OCI-LY7 (cell line): ENCODE measurements at regions not wholly inside any gene's neighbourhood (a gene's known extent, or its start where the extent isn't known, plus 50 kb on each side); places are given as distances from the start of the nearest gene placed in this dataset.
"Not testable (repeated sequence)": the region's sequence is repeated elsewhere in the genome, so short reads cannot be mapped to it uniquely, and the experiment has no call there.

Experiments
- BruUV-seq: library from RNA; stranded (reverse); fragments of 400-500 nt; replicated peaks from 2 replicates; lab custom pipeline; 2021; lab: Mats Ljungman, UMichigan
- CTCF ChIA-PET: fragments of 300-600 bp; sonication (Branson Sonifier 250); formaldehyde crosslinking; loops from one replicate; lab custom pipeline; 2022; ENCODE audit warnings: antibody characterized with exemption; ENCODE audit not compliant: unreplicated experiment; lab: Charles Lee
- POLR2A ChIA-PET: fragments of 300-600 bp; sonication (Branson Sonifier 250); formaldehyde crosslinking; loops from one replicate; lab custom pipeline; 2022; ENCODE audit warnings: antibody characterized with exemption; lab: Charles Lee
- DNase-seq: peaks from one replicate; pipeline ENCODE4 v3.0.0-alpha.2; 2015; ENCODE audit warnings: low spot score
- H2AFZ ChIP-seq: fragments of 200-600 bp; sonication (generic), shearing (Covaris generic); 2 replicates; pipeline ENCODE4 v1.6.1; 2014; ENCODE audit warnings: mild to moderate bottlenecking, antibody characterized with exemption, low read length, moderate library complexity
- H3K27ac ChIP-seq: fragments of 200-600 bp; sonication (generic); 2 replicates; pipeline ENCODE4 v1.5.1; 2014; ENCODE audit warnings: mixed run types, low read depth, mild to moderate bottlenecking, moderate library complexity, low read length, inconsistent platforms; ENCODE audit not compliant: poor library complexity, severe bottlenecking
- H3K36me3 ChIP-seq: fragments of 200-600 bp; sonication (generic); 2 replicates; pipeline ENCODE4 v1.6.1; 2014; ENCODE audit warnings: mild to moderate bottlenecking, antibody characterized with exemption, low read length, moderate library complexity, mixed read lengths; ENCODE audit not compliant: insufficient read depth
- H3K4me1 ChIP-seq: fragments of 200-600 bp; sonication (generic); 2 replicates; pipeline ENCODE4 v1.5.1; 2014; ENCODE audit warnings: mild to moderate bottlenecking, low read length; ENCODE audit not compliant: insufficient read depth, poor library complexity, severe bottlenecking
- H3K4me2 ChIP-seq: fragments of 200-600 bp; sonication (generic); 2 replicates; pipeline ENCODE4 v1.6.1; 2014; ENCODE audit warnings: mild to moderate bottlenecking, low read length
- H3K4me3 ChIP-seq: fragments of 200-600 bp; sonication (generic); 2 replicates; pipeline ENCODE4 v1.5.1; 2014; ENCODE audit warnings: mild to moderate bottlenecking, low read depth, low read length; ENCODE audit not compliant: poor library complexity, severe bottlenecking
- H3K79me2 ChIP-seq: fragments of 200-600 bp; sonication (generic); 2 replicates; pipeline ENCODE4 v1.6.1; 2016; ENCODE audit warnings: low read depth, mild to moderate bottlenecking, low read length, moderate library complexity, mixed read lengths; ENCODE audit not compliant: insufficient read depth
- H3K9me2 ChIP-seq: fragments of 200-600 bp; sonication (generic); 2 replicates; pipeline ENCODE4 v1.6.1; 2016; ENCODE audit warnings: mild to moderate bottlenecking, low read length, mixed read lengths; ENCODE audit not compliant: insufficient read depth
- H3K9me3 ChIP-seq: fragments of 200-600 bp; sonication (generic); 2 replicates; pipeline ENCODE4 v1.6.1; 2014; ENCODE audit warnings: mild to moderate bottlenecking, mixed run types, low read length, mixed read lengths
- H4K20me1 ChIP-seq: fragments of 200-600 bp; sonication (generic); 2 replicates; pipeline ENCODE4 v1.6.1; 2014; ENCODE audit warnings: mild to moderate bottlenecking, antibody characterized with exemption, low read length, moderate library complexity, mixed read lengths; ENCODE audit not compliant: insufficient read depth
- CTCF ChIP-seq: fragments of 200-600 bp; sonication (generic); conservative IDR thresholded peaks from 2 replicates; pipeline ENCODE4 v1.5.1; 2014; ENCODE audit warnings: mild to moderate bottlenecking, antibody characterized with exemption, low read length, moderate library complexity, mixed read lengths
- EZH2phosphoT487 ChIP-seq: fragments of 200-600 bp; sonication (generic); IDR thresholded peaks from 2 replicates; pipeline ENCODE4 v1.6.1; 2018; ENCODE audit warnings: low read depth, borderline replicate concordance, mild to moderate bottlenecking, mixed run types, antibody characterized with exemption, low read length, moderate library complexity, mixed read lengths
- intact Hi-C: fragments of 100-400 bp; cut with micrococcal nuclease; formaldehyde crosslinking; loops from one replicate; pipeline ENCODE4 v1.10.0; 2022; ENCODE audit not compliant: unreplicated experiment

- Histone ChIP-seq H3K9me2 (no peaks in the 10 kb centered on the region), H3K4me1 (no peaks in the 10 kb centered on the region), H4K20me1 (no peaks in the 10 kb centered on the region), H3K36me3 (no peaks in the 10 kb centered on the region), H3K4me3 (no peak overlapping the region), H3K27ac (no peak overlapping the region), H3K79me2 (no peaks in the 10 kb centered on the region), H3K9me3 (no peaks in the 10 kb centered on the region), H3K4me2 (no peak overlapping the region), H2AFZ (no peak overlapping the region)
- no TSS peak for BruUV-seq
- DNase-seq = no peak
- CTCF ChIA-PET = no interaction called here
- TF ChIP-seq EZH2phosphoT487 (no peak), CTCF (no peak)
- POLR2A ChIA-PET = no interaction called here
- intact Hi-C loops = no loop called here
These were observed 75.6 kb upstream of the MYRIP start for GRCh38 chr3:39733804-39734203.

GRCh38 chr3:39739658-39740057 lies 69.8 kb upstream of the MYRIP start:
- H3K4me1 ChIP-seq, H3K27ac ChIP-seq, H4K20me1 ChIP-seq, H3K79me2 ChIP-seq, POLR2A ChIA-PET, intact Hi-C loops, H3K4me2 ChIP-seq, H3K9me2 ChIP-seq, H3K4me3 ChIP-seq, H3K9me3 ChIP-seq, H3K36me3 ChIP-seq, CTCF ChIA-PET, DNase-seq, H2AFZ ChIP-seq, BruUV-seq: not testable (repeated sequence)

GRCh38 chr3:39744746-39745145 lies 64.7 kb upstream of the MYRIP start:
- no TSS peak for BruUV-seq
- no peak overlapping the region for H3K4me3 ChIP-seq
- H4K20me1 ChIP-seq = no peaks in the 10 kb centered on the region
- no peaks in the 10 kb centered on the region for H3K9me3 ChIP-seq
- H3K36me3 ChIP-seq = no peaks in the 10 kb centered on the region
- H3K4me2 ChIP-seq = no peak overlapping the region
- intact Hi-C loops = no loop called here
- no peak for DNase-seq
- H3K4me1 ChIP-seq = no peaks in the 10 kb centered on the region
- H3K27ac ChIP-seq = no peak overlapping the region
- TF ChIP-seq CTCF = no peak
- no peak for TF ChIP-seq EZH2phosphoT487
- no peaks in the 10 kb centered on the region for H3K79me2 ChIP-seq
- CTCF ChIA-PET = no interaction called here
- H2AFZ ChIP-seq = no peak overlapping the region
- POLR2A ChIA-PET = interaction anchor here (0.6 kb wide), 1 partner anchor 9 kb away, joined by 4 read pairs; no protein-coding TSS in a partner anchor
- H3K9me2 ChIP-seq = no peaks in the 10 kb centered on the region
